Hepatocyte (in vitro differentiated cells): ENCODE measurements at regions not wholly inside any gene's neighbourhood (a gene's known extent, or its start where the extent isn't known, plus 50 kb on each side); places are given as distances from the start of the nearest gene placed in this dataset.

ENCODE experiments used
- DNase-seq: peaks from one replicate; pipeline ENCODE4 v3.0.0-alpha.2; 2016; ENCODE audit warnings: low spot score
- H2AFZ ChIP-seq: fragments of 200-600 bp; sonication (generic); 2 replicates; pipeline ENCODE4 v1.6.0; 2016; ENCODE audit warnings: antibody characterized with exemption, mild to moderate bottlenecking
- H3K27ac ChIP-seq: fragments of 200-600 bp; sonication (generic); 2 replicates; pipeline ENCODE4 v1.5.1; 2016; ENCODE audit warnings: mild to moderate bottlenecking
- H3K27me3 ChIP-seq: fragments of 200-600 bp; sonication (generic); 2 replicates; pipeline ENCODE4 v1.6.1; 2016
- H3K36me3 ChIP-seq: fragments of 200-600 bp; sonication (generic); replicated peaks from 2 replicates; pipeline ENCODE4 v1.5.1; 2016; ENCODE audit warnings: low read depth; ENCODE audit not compliant: insufficient read depth
- H3K4me1 ChIP-seq: fragments of 200-600 bp; sonication (generic); 2 replicates; pipeline ENCODE4 v1.5.1; 2016; ENCODE audit warnings: mild to moderate bottlenecking, moderate library complexity; ENCODE audit not compliant: insufficient read depth
- H3K4me2 ChIP-seq: fragments of 200-600 bp; sonication (generic); 2 replicates; pipeline ENCODE4 v1.6.0; 2016
- H3K4me3 ChIP-seq: fragments of 200-600 bp; sonication (generic); 2 replicates; pipeline ENCODE4 v1.5.1; 2016; ENCODE audit warnings: mild to moderate bottlenecking
- H3K79me2 ChIP-seq: fragments of 200-600 bp; sonication (generic); 2 replicates; pipeline ENCODE4 v1.6.0; 2017; ENCODE audit warnings: mild to moderate bottlenecking
- H3K9me2 ChIP-seq: fragments of 200-600 bp; sonication (generic); replicated peaks from 2 replicates; pipeline ENCODE4 v1.6.0; 2017; ENCODE audit warnings: mild to moderate bottlenecking; ENCODE audit not compliant: insufficient read depth
- H3K9me3 ChIP-seq: fragments of 200-600 bp; sonication (generic); 2 replicates; pipeline ENCODE4 v1.5.1; 2016; ENCODE audit warnings: low read depth, mild to moderate bottlenecking
- H4K20me1 ChIP-seq: fragments of 200-600 bp; sonication (generic); 2 replicates; pipeline ENCODE4 v1.6.0; 2016; ENCODE audit warnings: mild to moderate bottlenecking; ENCODE audit not compliant: insufficient read depth, poor library complexity, severe bottlenecking
- CTCF ChIP-seq: fragments of 200-600 bp; sonication (generic); IDR thresholded peaks from 2 replicates; pipeline ENCODE4 v1.5.1; 2016; ENCODE audit warnings: antibody characterized with exemption, mild to moderate bottlenecking; ENCODE audit not compliant: poor library complexity
- EZH2 ChIP-seq: fragments of 200-600 bp; sonication (generic); IDR thresholded peaks from 2 replicates; pipeline ENCODE4 v1.6.1; 2016; ENCODE audit warnings: antibody characterized with exemption, mild to moderate bottlenecking, borderline replicate concordance
- EZH2phosphoT487 ChIP-seq: fragments of 200-600 bp; sonication (generic); IDR thresholded peaks from one replicate; pipeline ENCODE4 v1.6.1; 2018; ENCODE audit warnings: antibody characterized with exemption, mild to moderate bottlenecking, low read depth, moderate library complexity; ENCODE audit not compliant: unreplicated experiment, severe bottlenecking
- WGBS: methylation state at CpG from one replicate; pipeline ENCODE4 v1.1.6; 2016; ENCODE audit warnings: low lambda C conversion rate; ENCODE audit errors: missing lambda C conversion rate; 5-methylcytosine and 5-hydroxymethylcytosine counted together

- no peaks in the 10 kb centered on the region for H3K27me3 ChIP-seq
- no peaks in the 10 kb centered on the region for H3K9me3 ChIP-seq
- no peaks in the 10 kb centered on the region for H3K9me2 ChIP-seq
- DNase-seq: no peak
- no peaks in the 10 kb centered on the region for H3K36me3 ChIP-seq
- no peaks in the 10 kb centered on the region for H3K4me1 ChIP-seq
- H2AFZ ChIP-seq: no peak overlapping the region
- no peaks in the 10 kb centered on the region for H4K20me1 ChIP-seq
- 86% methylated on average over 7 of the region's 7 CpGs for WGBS
- TF ChIP-seq EZH2 (no peak), CTCF (no peak), EZH2phosphoT487 (no peak)
- no peaks in the 10 kb centered on the region for H3K79me2 ChIP-seq
- H3K4me2 ChIP-seq: no peak overlapping the region
- H3K4me3 ChIP-seq: no peak overlapping the region
- H3K27ac ChIP-seq: no peak overlapping the region
Observed at GRCh38 chr5:68725905-68726683, 367.7 kb upstream of the SLC30A5 start.

GRCh38 chr5:68727931-68728330, 365.9 kb upstream of the SLC30A5 start:
- Histone ChIP-seq H3K79me2 (no peaks in the 10 kb centered on the region), H3K9me3 (no peaks in the 10 kb centered on the region), H3K4me2 (no peak overlapping the region), H3K4me3 (no peak overlapping the region), H2AFZ (no peak overlapping the region), H3K36me3 (no peaks in the 10 kb centered on the region), H3K27me3 (no peaks in the 10 kb centered on the region), H3K4me1 (no peaks in the 10 kb centered on the region), H3K9me2 (no peaks in the 10 kb centered on the region), H3K27ac (no peak overlapping the region), H4K20me1 (no peaks in the 10 kb centered on the region)
- TF ChIP-seq CTCF (no peak), EZH2phosphoT487 (no peak), EZH2 (no peak)
- WGBS: 83% methylated on average over 2 of the region's 2 CpGs
- DNase-seq: no peak

GRCh38 chr5:68729678-68730077, 364.1 kb upstream of the SLC30A5 start:
- Histone ChIP-seq H3K4me1 (no peaks in the 10 kb centered on the region), H2AFZ (no peak overlapping the region), H3K36me3 (no peaks in the 10 kb centered on the region), H3K4me2 (no peak overlapping the region), H4K20me1 (no peaks in the 10 kb centered on the region), H3K4me3 (no peak overlapping the region), H3K79me2 (no peaks in the 10 kb centered on the region), H3K9me3 (no peaks in the 10 kb centered on the region), H3K9me2 (no peaks in the 10 kb centered on the region), H3K27ac (no peak overlapping the region), H3K27me3 (no peaks in the 10 kb centered on the region)
- no peak for DNase-seq
- TF ChIP-seq EZH2phosphoT487 (no peak), CTCF (no peak), EZH2 (no peak)
- 79% methylated on average over 4 of the region's 4 CpGs for WGBS
